GM18517 (cell line): ENCODE measurements at regions not wholly inside any gene's neighbourhood (a gene's known extent, or its start where the extent isn't known, plus 50 kb on each side); places are given as distances from the start of the nearest gene placed in this dataset.

Experiments
- ATAC-seq: cut with Tn5 transposase; IDR thresholded peaks from one replicate; pipeline ENCODE4 v1.9.1; 2021; ENCODE audit warnings: mild to moderate bottlenecking, moderate library complexity; ENCODE audit not compliant: unreplicated experiment

DNA sequence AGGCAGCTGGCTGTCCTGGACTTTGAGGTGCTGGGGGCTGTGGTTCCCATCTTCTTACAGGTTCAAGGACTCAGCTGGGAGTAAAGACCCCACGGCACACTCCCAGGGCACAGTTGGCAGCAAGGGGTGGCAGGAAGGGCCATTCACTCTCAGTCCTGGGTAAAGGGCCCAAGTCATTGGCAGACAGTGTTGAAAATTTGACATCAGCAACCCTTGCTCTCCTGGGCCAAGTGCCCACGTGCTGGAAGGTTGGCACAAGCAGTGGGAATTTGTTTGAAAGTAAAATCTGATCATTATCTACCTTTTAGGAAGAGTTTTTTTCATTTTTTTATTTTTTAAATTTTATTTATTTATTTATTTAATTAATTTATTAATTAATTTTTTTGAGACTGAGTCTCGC lies 241.6 kb upstream of the MKI67 start:
- ATAC-seq, result no peak

DNA sequence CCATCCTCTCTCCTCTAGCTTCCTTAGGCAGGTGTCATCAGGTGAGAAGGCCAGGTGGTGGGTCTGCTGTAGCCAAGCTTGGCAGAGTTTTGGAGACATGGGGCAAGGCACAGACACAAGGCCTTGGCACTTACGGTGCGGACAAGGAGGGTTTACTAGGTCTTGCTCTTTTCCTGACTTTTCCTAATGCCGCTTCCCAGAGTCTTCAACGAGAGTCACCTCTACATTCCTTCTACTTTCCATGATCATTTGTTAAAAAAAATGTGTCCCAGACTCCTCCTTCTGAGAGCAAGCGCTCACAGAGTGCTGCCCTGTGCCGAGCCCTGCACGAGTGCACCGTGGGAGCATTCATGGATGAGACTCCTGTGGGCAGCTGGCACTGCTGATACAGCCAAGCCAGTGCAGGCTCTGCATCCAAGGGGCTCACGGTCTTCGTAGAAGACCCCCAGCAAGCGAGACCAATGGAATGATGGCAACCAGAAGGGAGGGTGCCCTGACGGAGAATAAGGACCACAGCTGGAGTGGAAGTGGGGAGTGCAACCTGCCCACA lies 243.0 kb upstream of the MKI67 start:
- ATAC-seq, result no peak

GRCh38 chr10:128373071-128373749 lies 247.0 kb upstream of the MKI67 start:
- peak; percentile 95 for ATAC-seq

GRCh38 chr10:128373831-128374230 lies 247.6 kb upstream of the MKI67 start:
- ATAC-seq, result no peak

DNA sequence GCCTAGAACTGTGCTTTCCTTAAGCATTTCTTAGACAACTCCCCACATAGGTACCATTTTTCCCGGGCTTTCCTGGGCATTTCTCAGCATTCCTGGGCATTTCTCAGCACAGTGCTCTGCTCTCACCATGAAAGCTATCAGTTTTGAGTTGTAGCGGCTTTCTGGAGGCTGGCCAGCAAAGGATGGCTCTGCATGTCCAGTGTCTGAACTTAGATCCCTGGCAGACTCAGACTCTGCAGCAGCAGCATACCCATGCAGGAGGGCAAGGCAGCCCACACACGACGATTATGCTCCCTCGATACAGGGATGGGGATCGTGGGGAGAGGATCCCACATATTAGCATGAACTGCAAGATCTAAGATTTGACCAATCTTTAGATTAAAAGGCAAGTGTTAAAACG lies 248.9 kb upstream of the MKI67 start:
- ATAC-seq, result no peak

DNA sequence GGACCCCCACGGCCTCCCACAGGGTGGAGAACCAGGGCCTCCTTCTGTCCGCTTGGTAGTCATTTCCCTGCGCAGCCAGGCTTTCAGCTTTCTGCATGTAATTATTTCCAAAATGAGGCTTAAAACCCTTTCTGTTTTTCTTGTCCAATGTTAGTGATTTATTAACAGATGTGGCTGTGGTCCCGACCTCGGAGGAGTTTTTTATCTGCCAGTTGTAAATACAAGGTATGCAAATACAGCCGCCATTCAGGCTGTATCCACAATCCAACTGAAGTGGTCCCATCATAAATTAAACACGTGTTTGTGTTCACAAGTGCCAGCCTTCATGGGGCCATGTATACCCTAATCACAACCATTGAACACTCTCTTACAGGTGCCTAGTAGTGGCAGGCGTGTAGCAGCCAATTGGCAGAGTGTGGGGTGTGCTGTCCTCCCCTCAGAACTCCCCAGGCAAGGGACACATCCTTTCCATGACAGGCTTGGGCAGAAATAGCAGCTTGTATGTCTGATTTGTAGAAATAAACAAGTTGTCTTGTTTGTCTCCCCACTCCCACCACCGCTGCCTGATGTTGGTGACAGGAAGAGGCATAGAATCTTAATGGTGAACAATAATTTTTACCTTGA lies 251.3 kb upstream of the MKI67 start:
- no peak for ATAC-seq

DNA sequence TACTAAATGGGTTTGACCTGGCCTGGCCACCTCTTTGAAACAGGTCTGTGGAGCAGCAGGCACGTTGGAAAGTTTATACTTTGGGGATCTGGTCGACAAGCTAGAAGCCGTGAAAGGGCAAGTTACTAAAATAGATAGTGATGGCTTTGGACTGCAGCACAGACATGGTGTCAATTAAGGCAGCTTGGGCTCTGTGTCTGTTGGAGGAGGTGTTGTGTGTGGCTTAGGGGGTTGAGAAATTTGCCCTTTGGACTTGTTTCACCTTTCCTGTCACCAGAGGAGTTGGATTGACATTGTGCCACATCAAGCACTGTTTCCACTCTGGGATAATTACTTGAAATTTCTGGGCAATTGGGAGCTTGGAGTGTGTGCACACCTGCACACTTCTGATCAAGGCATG lies 251.8 kb upstream of the MKI67 start:
- ATAC-seq, result no peak

- no peak for ATAC-seq
Measured at GRCh38 chr10:128380946-128381345, 254.7 kb upstream of the MKI67 start.

- no peak for ATAC-seq
Measured at GRCh38 chr10:128382225-128382624, 256.0 kb upstream of the MKI67 start.

- ATAC-seq, result no peak
Measured at GRCh38 chr10:128384831-128385230, 258.6 kb upstream of the MKI67 start.

DNA sequence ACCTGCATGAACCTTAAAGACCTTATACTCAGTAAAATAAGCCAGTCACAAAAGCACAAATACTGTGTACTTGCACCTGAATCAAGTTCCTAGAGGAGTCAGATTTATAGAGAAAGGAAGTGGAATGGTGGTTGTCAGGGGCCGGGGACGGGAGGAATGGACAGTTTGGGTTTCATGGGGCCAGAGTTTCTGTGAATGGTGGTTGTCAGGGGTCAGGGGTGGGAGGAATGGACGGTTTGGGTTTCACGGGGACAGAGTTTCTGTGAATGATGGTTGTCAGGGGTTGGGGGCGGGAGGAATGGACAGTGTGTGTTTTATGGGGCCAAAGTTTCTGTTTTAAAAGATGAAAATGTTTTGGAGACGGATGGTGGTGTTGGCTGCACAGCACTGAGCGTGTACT lies 260.0 kb upstream of the MKI67 start:
- no peak for ATAC-seq

DNA sequence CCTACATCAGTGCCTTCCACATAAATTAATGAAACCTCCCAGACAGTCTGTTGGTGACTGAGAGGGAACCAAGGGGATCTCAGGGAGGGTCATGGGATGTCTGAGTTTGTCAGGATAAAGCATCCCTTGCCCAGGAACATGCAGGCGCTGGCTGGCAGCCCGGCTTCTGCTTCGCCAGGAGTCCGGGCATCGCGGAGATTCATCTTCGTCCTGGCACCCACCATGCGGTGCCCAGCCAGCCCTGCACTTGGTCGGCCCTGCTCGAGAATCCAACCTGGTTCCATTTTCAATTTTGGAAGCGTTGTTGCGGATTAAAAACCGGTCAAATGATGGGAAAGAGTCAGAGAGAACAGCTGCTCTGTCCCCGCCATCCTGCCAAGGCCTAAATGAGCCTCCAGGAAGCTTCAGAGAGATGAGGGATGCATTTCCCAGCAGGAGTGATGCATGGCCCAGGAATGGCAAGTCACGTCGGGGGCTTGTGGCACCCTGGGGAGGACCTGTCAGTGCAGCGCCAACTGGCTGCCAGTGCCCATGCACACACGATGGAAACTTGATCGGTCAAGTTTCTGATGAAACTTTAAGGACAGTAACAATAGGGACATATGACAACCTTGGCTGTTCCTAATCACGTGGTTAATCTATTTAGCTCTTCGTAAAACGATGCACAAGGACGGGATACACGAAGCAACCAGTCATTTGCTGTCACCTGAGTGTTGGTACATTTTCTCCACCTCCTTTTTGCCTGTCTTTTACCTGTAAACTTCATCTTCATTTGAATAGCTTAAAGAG lies 260.8 kb upstream of the MKI67 start:
- ATAC-seq, result no peak

DNA sequence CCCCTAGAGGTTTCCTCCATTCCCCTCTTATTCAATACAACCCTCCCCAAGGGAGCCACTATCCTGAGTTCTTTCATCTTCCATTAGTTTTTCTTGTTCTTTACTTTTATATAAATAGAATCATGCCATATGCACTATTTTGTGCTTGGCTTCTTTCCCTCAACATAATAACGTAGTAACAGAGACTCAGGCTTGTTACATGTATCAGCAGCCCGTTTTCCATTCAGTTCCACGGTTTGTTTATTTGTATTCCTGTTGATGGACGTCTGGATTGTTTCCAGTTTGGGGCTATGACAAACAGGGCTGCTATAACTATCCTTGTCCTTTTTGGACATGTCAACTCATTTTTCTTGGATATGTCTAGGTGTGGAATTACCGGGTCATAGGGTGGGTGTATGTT lies 264.4 kb upstream of the MKI67 start:
- no peak for ATAC-seq

DNA sequence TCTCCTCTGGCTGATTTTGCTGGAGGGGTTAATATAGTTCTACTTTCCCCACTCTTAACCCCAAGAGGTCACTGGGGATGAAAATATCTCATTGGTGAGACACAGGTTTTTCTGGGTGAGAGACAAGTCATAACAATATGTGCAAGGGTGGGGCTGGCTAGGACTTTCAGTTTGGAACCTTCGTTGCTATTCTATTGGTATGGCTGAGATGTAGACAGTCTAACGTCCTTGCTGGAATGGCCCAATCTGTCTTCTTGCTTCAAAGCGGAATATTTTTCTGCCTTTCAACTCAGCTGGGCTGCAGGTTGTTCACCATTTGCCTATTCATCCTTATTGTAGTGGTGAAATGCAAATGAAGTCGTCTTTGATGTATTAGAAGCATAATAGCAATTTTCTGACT lies 267.3 kb upstream of the MKI67 start:
- ATAC-seq, result no peak

- no peak for ATAC-seq
Measured at GRCh38 chr10:128398118-128398517, 271.9 kb upstream of the MKI67 start.

GRCh38 chr10:128398999-128399398 lies 272.8 kb upstream of the MKI67 start:
- no peak for ATAC-seq

GRCh38 chr10:128400564-128400963 lies 274.3 kb upstream of the MKI67 start:
- ATAC-seq, result no peak

GRCh38 chr10:128405450-128405849 lies 279.2 kb upstream of the MKI67 start:
- no peak for ATAC-seq

DNA sequence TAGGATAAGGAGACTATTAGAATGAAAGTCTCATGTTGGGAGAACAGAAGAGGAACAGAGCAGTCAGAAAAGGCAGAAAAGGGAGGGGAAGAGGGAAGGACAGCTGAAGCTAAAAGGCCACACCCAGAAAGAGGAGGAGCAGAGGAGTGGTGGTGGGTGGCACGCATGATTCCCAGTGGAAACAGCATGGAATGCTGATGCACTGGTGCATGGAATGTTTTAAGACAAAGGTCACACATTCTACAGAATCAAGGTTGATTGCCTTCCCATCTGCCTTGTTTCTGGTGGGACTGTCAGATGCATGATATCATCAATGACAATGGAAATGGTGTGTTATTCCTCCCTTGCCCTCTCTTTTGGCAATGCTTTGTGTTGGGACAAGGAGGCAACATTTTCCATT lies 285.4 kb upstream of the MKI67 start:
- no peak for ATAC-seq

GRCh38 chr10:128414568-128414967 lies 288.3 kb upstream of the MKI67 start:
- no peak for ATAC-seq

- ATAC-seq, result no peak
Measured at GRCh38 chr10:128416231-128416630, 290.0 kb upstream of the MKI67 start.

- ATAC-seq, result no peak
Measured at GRCh38 chr10:128417826-128418225, 291.6 kb upstream of the MKI67 start.
